ENCODE measurements at regions not wholly inside any gene's neighbourhood (a gene's known extent, or its start where the extent isn't known, plus 50 kb on each side); places are given as distances from the start of the nearest gene placed in this dataset.

DNA sequence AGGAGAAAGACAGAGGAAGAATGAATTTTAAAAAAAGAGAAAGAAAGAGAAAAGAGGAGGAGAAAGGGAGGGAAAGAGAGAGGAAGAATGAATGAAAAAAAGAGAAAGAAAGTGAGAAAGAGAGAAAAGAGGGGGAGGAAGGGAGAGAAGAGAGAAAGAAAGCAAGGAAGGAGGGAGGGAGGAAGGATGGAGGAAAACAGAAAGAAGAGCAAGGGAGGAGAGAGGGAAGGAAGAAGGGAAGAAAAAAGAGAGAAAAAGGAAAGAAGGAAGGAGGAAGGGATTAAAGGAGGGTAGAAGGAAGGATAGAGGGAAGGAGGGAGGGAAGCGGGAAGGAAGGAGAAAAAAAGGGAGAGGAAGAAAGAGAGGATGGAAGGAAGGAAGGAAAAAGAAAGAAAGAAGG lies 122.3 kb upstream of the ZNF507 start:
- no peak for TF ChIP-seq EZH2 (IDR thresholded peaks at IDR 0.05; ENCODE audit: low read depth, low read length, severe bottlenecking)
- TF ChIP-seq, protein P1, sequence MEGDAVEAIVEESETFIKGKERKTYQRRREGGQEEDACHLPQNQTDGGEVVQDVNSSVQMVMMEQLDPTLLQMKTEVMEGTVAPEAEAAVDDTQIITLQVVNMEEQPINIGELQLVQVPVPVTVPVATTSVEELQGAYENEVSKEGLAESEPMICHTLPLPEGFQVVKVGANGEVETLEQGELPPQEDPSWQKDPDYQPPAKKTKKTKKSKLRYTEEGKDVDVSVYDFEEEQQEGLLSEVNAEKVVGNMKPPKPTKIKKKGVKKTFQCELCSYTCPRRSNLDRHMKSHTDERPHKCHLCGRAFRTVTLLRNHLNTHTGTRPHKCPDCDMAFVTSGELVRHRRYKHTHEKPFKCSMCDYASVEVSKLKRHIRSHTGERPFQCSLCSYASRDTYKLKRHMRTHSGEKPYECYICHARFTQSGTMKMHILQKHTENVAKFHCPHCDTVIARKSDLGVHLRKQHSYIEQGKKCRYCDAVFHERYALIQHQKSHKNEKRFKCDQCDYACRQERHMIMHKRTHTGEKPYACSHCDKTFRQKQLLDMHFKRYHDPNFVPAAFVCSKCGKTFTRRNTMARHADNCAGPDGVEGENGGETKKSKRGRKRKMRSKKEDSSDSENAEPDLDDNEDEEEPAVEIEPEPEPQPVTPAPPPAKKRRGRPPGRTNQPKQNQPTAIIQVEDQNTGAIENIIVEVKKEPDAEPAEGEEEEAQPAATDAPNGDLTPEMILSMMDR (IDR thresholded peaks at IDR 0.05; ENCODE audit: control extremely low read depth in 1 of 3, insufficient read depth in 1 of 3, low read depth in 1 of 3, low read length in 3 of 3), result no peak
